Endothelial cell of umbilical vein (primary cell): ENCODE measurements at regions not wholly inside any gene's neighbourhood (a gene's known extent, or its start where the extent isn't known, plus 50 kb on each side); places are given as distances from the start of the nearest gene placed in this dataset.

Source experiments
- CTCF ChIP-seq, 2 donors: IDR thresholded peaks; 1 replicate in 1 of 2; 2 replicates in 1 of 2; pipeline ENCODE4 v1.5.1; 2011; ENCODE audit warnings: low read length in 2 of 2, mild to moderate bottlenecking in 2 of 2, moderate library complexity in 2 of 2, control low read depth in 1 of 2, inconsistent platforms in 1 of 2, low read depth in 1 of 2; ENCODE audit not compliant: insufficient read depth in 1 of 2; ENCODE audit errors: extremely low read depth in 1 of 2
- EZH2 ChIP-seq: IDR thresholded peaks from 2 replicates; pipeline ENCODE4 v1.6.1; 2012; ENCODE audit warnings: borderline replicate concordance, low read depth, mild to moderate bottlenecking, moderate library complexity, low read length, inconsistent platforms; ENCODE audit not compliant: severe bottlenecking
- POLR2A ChIP-seq: IDR thresholded peaks from 2 replicates; pipeline ENCODE4 v1.6.1; 2012; ENCODE audit warnings: low read depth, mild to moderate bottlenecking, control low read depth, low read length
- TF ChIP-seq, protein P1 (sequence below): IDR thresholded peaks from 2 replicates; pipeline ENCODE4 v1.6.1; 2011; ENCODE audit not compliant: insufficient read depth, insufficient read length

GRCh38 chr1:79885101-79885500 lies 878.6 kb upstream of the ADGRL4 start:
- no peak for TF ChIP-seq CTCF (IDR thresholded peaks at IDR 0.05; ENCODE audit: extremely low read depth in 1 of 2, insufficient read depth in 1 of 2, low read depth in 1 of 2, low read length in 2 of 2)
- no peak for TF ChIP-seq POLR2A
- TF ChIP-seq, protein P1, sequence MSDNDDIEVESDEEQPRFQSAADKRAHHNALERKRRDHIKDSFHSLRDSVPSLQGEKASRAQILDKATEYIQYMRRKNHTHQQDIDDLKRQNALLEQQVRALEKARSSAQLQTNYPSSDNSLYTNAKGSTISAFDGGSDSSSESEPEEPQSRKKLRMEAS: no peak
- TF ChIP-seq EZH2: no peak
